GM19240 (cell line): ENCODE measurements at regions not wholly inside any gene's neighbourhood (a gene's known extent, or its start where the extent isn't known, plus 50 kb on each side); places are given as distances from the start of the nearest gene placed in this dataset.

Experiments
- DNase-seq: peaks from one replicate; pipeline ENCODE4 v3.0.0; 2011; ENCODE audit warnings: low spot score; ENCODE audit not compliant: insufficient read length

DNA sequence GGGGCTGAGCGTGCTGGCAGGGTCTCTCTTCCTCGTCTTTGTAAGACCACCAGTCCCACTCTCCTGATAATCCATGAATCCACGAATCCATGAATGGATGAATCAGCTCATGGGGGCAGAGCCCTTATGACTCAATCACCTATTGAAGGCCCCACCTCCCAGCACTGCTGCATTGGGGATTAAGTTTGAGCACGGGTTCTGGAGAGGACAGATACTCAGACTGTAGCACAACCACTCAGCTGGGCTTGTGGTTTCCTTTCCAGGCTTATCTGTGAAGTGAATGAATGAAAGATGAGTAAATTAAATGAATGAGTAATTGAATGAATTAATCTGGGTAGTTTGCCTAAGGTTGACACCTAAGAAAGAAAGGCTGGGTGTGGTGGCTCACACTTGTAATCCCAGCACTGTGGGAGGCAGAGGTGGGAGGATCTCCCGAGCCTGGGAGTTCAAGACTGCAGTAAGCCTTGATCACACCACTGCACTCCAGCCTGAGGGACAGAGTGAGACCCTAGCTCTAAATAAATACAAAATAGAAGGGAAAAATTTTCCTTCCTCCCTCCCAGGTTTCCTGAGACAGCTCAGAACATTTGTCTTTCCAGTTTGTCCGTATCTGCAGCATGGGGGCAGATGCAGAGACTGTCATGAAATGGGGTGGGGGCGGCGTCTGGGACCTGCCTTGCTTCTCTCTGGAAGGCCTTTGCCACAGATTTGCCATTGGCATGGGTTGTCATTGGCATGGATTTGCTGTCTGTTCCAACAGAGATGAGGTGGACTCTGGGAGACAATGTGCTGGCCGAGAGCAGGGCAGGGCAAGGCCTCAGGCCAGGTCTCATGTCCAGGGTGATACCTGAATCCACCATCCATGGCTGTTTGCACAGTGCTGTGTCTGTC lies 187.7 kb upstream of the C1orf174 start:
- DNase-seq, result no peak

DNA sequence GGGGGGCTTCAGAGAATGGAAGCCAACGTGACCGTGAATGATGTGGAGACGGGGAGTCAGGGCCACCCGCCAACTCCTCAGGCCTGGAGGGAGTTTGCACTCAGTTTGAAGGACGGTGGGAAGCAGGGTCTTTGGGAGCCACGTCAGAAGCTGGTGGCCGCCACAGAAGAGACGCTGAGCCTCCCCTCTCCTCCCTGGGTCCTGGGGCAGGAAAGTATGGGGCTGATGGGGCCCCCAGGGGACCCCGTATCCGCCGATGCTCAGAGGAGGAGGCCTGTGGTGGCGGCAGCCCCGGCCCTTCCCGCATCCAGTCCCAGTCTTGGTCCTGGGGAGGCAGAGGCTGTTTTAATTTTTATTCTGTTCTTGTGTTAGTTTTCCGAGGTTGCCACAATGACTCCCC lies 188.6 kb upstream of the C1orf174 start:
- no peak for DNase-seq

DNA sequence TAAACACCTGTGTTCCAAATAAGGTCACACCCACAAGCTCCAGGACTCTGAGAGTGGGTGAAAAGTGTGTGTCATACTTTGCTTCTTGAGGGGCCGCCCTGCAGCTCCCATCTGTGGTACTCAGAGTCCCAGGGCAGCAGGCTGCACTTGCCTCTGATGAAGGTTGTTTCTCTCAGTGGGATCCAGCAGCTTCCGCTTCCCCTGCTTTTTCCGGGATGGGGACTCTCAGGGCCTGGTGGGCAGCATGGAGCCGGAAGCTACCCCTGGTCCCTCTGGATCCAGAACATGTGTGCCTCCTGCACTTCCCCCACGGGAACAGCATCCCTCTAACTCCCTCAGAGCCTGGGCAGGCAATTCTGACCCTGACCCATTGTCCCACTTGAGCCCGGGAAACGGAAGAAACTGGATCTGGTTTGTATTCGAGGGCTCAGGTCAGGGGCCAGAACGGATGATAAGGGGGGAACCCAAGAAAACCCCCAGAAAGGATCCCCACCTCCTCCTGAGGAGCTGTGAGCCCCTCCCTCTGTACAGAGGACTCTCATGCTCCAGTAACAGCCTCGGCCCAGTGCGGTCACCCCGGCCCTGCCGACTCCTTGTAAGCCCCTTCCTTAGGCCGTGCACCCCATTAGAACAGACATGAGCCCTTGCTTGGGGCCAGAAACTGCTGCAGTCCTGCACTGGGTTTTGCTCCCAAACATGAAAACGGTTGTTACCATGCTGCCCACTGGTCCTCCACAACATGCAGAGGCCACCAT lies 189.5 kb upstream of the C1orf174 start:
- no peak for DNase-seq

DNA sequence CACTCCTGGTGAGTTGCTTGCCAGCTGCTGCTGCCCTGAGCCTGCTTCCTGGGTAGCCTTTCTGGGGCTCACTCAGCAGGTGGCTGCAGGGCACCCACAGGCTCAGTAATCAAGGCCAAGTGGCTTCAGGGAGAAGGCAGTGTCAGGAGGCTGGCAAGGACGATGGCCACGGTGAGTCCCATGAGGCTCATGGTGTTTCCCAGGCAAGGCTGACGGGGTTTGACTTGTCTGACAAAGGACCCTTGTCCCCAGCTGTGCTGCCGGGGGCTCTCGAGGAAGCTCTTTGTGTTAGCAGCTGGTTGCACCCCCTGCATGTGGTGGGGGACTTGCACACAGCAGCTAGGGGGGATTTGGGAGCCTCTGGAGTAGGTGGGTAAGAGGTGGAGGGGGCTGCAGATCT lies 190.5 kb upstream of the C1orf174 start:
- no peak for DNase-seq

DNA sequence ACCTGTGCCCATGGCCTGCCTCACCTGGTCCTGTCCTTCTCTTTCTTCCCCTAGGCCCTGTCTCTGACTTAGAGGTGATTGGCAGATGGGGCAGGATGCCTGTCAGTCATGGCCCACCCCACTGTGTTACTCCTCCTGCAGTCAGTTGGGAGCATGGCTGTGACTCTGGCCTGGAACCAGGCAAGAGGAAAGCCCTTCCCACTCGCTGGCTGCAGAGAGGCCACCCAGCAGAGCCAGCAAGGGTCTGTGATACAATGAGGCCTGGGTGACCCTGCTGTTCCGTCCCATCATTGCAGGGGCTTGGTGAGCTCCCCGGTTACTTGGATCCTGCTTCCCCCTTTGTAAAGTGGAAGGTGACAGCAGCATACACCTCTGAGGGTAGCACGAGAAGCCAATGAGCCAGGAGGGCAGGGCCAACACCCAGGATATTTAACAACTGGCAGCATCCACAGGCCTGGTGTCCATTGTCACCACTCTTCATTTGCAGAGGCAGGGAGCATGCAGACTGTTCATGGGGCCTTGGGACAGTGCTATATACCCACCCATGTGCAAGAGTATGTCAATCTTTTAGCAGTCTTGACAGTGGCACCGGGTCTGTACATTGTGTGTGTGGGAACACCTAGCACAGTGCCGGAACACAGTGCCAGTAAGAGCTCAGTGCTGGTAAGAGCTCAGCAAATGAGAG lies 191.0 kb upstream of the C1orf174 start:
- no peak for DNase-seq

DNA sequence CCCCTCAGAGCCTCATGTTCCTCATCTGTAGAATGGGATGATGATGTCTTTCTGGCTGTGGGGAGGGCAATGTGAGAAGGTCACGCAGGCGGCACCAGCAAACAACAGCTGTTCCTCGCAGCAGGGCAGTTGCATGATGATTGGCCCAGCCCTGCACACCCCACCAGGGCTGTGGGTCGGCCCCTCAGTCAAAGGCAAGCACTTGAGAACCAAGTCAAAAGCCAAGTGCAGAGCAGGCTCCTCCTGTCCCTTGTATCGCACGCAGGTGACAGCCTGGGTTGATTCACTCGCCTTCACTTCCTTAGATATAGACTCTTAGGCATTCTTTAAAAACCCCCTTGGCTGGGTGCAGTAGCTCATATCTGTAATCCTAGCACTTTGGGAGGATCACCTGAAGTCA lies 191.9 kb upstream of the C1orf174 start:
- no peak for DNase-seq

DNA sequence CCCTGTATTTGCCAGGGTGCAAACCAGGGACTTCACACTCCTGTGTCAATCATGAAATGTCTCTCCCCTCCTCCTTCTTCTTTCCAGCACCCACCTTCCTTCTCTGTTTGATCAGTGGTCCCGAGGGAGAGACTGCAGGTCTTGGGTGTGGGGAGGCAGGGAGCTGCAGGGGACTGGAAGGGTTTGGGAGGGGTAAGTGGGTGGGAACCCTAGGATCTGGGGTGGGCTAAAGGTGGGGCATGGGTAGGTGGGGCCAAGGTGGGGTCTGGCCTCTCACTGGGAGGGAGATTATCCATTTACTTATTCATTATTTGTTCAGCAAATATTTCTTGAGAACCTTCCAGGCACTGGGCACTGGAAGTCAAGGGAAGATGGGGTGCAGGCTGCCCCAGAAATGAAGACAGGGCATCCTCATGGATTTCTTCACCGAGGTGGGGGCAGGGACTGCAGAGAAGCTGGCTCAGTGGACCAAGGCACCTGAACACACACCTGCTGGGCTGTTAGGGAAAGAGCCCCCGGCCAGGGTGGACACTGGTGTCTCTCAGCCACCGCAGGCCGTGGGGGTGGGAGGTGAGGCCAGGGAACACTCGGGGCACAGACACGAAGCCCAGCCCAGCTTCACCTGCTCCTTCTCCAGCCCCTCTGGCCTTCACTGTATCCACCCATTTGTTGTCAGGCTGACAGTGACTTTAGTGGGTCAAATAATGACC lies 193.9 kb upstream of the C1orf174 start:
- DNase-seq, result no peak

DNA sequence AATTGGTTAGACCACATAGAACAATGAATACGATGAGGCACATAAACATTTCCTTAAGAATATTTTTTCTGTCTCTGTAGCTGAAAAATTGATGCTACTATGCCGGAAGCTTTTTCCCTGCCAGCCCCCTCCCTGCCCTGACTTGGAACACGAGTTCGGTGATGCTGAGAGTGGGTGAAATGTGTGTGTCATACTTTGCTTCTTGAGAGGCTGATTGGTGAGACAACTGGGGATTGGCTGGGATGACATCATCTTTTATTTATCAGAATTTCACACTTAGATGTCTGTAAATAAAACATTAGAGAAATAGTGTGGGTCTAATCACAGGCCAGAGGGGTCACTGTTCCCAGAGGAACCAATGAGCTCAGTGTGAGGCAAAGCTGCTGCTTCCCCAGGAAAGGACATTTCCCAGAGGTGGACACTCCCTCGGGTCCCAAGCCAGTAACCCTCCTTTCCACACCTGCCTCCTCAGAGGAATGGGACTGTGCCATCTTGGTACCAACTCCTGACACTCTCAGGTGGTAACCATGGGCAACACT lies 195.4 kb upstream of the C1orf174 start:
- DNase-seq, result no peak

DNA sequence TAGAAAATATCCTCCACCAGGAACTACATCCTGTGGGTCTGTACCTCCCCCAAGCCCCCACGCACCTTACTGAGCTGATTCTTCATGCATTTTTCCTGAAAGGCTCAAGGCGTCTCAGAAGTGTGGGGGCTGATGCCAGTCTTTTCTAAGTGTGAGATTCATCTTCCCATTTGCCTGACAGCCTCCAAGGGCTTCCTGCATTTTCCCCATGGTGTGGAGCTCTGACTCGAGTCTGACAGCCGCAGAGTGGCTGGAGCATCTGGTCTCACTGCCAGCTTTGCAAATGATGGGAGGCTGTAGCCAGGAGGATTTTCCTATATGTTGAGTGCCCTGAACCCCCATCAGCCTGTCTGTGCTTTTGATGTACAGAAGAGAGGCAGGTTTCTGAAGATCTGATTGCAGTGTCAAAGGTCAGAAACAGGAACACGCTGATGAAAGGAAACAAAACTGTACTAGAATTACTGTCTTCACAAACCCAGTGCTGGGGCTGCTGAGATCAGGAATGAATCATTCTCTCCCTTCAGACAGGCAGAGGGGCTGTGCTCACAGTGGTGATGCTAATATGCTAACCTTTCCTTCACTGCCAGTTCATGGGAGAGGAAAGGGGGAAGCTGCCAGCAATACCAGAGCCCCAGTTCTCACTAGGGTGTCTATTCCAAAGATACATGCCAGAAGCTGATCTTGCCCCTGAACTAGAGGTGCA lies 201.5 kb upstream of the C1orf174 start:
- no peak for DNase-seq

DNA sequence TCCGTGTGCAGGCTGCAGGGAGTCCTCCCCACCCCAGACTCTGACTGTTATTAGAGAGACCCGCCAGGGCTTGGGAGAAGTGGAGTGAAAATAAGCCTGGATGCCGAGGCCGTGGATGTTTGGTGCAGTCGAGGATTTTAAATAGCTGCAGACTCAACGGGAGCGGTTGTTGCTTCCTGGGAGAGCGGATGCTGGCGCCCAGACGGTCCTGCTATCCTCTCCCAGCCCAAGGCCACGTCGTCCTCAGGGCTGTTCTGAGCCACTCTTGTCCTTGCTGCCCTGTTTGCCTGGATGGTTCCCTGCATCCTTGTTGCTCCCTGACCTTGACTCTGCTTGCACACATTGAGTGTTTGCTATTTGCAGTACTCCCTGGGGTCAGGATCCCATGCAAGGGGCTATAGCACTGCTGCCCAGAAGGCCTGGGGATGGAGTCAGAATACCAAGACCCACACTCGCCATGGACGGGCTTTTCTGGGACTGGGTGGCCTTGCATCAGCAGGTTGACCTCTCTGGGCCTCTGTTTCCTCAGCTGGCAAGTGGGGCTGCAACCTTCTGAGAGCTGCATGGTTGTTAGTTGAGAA lies 205.3 kb upstream of the C1orf174 start:
- no peak for DNase-seq

DNA sequence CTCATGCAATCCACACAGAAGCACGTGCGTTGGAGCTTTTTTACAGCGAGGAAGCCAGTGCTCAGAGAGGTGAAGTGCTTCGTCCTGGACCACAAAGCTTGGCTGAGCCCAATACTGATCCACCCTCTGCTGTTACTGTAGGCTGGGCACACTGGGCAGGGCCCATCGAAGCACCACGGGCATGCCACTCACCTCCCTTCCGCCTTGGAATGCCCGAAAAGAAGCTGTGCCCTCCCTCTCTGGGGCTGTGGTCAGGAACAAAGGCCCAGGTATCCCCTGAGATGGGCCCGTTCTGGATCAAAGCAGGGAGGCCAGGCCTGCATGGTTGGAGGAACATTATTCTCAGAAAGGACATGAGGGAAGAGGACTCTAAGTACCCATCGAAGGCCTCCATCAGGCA lies 206.7 kb upstream of the C1orf174 start:
- DNase-seq, result no peak

DNA sequence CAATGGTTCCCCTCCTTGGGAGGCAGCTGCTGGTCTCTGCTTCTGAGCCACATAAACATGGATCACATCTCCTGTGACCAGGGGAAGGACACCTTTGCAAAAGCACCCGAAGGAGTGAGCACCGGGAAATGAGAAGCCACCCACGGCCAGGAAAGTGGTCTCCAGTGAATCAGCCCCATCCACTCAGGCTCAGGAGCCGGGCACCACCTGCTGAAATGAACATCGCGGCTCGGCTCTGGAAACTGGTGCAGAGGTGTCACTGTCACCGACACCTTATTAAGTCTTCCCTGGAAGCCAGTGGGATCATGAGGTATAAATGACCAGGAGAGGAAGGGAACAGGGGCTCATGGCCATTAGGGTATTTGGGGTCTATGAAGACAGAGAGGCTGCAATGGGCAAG lies 207.2 kb upstream of the C1orf174 start:
- no peak for DNase-seq

DNA sequence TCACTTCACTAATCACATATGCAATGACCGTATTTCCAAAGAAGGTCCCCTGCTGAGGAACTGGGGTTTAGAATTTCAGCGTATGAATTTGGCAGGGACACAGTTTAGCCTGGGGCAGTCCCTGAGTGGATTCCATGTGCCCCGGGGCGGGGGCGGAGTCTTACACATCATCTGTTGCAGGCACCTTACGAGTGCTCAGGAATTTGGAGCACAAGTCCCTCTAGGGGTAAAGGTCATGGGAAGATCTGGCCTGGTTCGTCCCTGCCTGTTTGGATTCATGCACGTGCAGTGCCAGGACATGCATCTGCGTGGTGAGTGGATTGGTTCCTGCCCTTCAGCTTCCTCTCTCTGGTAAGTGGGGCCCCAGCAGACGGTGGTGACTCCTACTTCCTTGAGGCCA lies 208.3 kb upstream of the C1orf174 start:
- DNase-seq, result no peak

DNA sequence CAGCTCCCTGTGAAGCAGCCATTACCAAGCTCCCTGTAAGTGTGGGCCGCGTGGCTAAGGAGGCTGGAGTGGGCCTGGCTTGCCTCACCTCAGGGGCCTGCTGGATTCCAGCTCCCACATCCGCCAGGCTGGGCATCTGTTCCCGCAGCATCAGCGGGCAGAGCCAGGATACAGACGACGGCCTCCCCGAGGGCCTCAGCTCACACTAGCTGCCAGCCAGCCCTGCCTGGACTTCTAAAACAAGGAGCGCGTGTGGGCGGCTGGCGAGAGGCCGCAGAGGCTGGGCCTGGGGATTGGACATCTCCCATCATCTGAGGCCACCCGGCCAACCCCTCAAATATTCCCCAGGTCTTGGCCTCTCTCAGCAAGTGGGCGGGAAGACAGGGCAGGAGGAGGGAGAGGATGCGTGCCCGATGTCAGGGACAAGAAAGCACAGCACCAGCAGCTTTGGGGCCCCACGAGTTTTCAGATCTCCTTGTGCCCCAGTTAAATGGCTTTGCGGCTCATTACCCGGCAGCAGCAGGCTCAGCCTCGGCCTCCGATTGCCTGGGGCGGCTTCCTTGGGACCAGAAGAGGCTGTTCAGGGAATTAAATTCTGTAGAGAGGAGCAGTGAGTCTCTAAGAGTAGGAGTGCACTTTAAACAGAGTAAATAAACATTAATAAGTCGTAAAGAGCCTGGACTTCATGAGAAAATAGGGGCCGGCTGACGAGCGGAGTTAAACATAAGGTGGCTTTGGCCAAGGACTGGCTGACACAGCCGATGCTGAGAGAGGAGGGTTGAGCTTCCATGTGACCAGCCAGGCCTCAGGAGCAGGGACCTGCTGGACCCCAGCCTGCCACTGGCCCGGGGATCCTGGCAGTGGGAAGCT lies 208.9 kb upstream of the C1orf174 start:
- no peak for DNase-seq

DNA sequence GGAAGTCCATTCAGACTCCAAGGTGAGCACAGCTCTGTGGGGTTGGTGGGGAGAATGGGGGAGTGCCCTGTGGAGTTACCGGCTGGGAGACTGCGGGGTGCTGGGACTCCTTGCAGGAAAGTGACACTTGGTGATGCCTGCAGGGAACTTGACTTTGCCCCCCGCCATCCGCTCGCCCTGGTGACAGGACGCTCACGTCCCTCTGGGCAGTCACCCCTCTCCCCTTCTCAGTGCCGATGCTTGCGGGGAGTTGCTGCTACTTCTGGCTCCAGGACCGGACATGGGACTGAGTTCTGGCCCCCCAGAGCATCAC lies 209.5 kb upstream of the C1orf174 start:
- DNase-seq, result no peak

DNA sequence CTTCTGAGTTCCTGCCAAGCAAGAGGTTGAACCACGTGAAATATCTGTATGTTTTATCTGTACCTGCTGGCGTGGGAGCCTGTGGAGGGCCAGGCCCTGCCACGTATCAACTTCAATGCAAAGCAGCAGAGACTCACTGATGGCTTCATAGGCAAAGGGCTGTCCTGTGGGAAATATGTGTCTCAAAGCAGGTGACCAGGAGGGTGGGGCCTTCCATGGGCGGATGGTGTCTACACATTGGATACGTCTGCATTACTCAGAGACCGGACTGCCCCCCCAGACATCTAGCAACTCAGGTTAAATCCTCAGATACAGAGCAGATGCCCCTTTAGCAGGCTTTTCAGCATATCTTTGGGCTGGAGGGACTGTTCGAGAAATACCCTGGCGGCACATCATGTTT lies 210.8 kb upstream of the C1orf174 start:
- no peak for DNase-seq

DNA sequence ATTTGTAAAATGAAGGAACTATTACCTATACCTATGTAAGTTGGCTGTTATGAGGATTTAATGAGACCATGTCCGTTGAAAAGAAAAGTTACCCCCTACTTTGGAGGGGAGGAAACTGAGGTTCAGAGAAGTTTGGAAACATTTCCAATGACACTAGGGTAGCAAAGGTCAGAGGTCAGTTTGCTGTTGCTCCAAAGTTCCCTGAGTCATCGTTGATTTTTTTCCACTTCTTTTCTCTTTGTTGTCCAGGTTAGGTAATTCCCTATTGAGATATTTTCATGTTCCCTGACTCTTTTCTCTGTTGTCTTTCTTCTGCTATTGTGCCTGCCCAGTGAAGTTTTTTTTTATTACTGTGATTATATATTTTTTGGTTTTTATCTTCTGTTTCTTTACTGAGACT lies 213.8 kb upstream of the C1orf174 start:
- no peak for DNase-seq

DNA sequence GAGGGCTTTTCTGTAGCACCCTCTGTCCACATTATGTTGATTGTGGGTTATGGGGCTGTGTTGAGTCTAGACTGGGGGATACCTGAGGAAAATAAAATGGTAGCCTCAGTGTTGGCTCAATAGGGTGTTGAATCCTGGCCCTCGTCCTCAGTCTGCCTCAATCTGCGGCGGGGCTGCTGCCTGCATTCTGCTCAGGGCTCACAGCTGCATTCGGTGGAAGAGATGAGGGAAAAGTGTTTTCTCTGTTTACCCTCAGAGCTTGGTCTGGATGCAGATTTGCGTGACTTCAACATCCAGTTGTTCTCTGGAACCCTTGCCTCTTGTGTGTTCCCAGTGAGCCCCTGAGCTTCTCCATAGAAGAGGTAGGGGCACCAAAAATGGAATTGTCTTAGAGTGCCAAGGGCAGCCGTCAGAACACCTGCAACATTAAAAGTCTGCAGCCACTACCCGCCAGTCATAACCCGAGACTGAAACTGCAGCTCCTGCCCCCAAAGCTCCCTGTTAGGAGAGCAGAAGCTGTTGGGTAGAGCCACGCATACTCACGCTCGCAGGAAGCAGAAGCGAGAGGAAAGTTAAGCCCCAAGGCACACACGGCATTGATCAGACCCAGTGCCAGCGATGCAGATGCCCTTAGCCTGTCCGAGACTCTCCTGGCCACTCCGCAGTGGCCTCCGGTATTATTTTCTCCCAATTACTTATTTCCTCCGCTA lies 215.3 kb upstream of the C1orf174 start:
- DNase-seq, result no peak

DNA sequence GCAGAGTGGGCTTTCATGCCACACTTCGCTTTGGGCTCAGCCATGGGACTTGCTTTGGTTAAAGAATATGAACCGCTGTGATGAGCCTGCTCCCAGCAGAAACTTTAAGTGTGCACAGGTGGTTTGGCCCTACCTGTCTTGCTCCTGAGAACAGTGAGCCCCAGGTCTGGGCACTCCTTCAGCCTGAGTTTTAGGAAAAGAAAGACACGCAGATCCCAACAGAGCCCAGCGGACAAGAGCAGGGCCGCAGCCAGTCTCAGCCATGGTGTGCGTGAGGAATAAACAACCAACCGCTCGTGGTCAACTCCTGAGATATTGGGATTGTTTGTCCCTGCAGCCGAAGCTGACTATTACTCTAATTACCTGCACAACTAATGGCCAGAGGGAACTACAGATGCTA lies 217.1 kb upstream of the C1orf174 start:
- no peak for DNase-seq
